ENCODE measurements at regions not wholly inside any gene's neighbourhood (a gene's known extent, or its start where the extent isn't known, plus 50 kb on each side); places are given as distances from the start of the nearest gene placed in this dataset.
"Not testable (repeated sequence)": the region's sequence is repeated elsewhere in the genome, so short reads cannot be mapped to it uniquely, and the experiment has no call there.

- H3K27ac Mint-ChIP-seq; H3K36me3 Mint-ChIP-seq (ENCODE audit: insufficient read depth in 2 of 2); H3K4me1 Mint-ChIP-seq (ENCODE audit: low read depth); ATAC-seq (replicated peaks in 1 of 2); H3K9me3 Mint-ChIP-seq; H3K4me3 Mint-ChIP-seq; DNase-seq: not testable (repeated sequence)
- peaks cover 21% of the 10 kb centered on the region for H3K27me3 Mint-ChIP-seq (ENCODE audit: low read depth)
Observed at GRCh38 chr16:58790816-58791557, 56.9 kb upstream of the GOT2 start.

GRCh38 chr16:58789351-58789750, 55.2 kb upstream of the GOT2 start:
- Mint-ChIP-seq H3K4me3 (no peak overlapping the region), H3K27ac (no peak overlapping the region), H3K36me3 (ENCODE audit: insufficient read depth in 2 of 2) (no peaks in the 10 kb centered on the region), H3K27me3 (ENCODE audit: low read depth) (peaks cover 21% of the 10 kb centered on the region), H3K9me3 (peaks cover 1% of the 10 kb centered on the region in 2 donors), H3K4me1 (ENCODE audit: low read depth) (no peaks in the 10 kb centered on the region)
- DNase-seq (no peak), ATAC-seq (replicated peaks in 1 of 2) (no peak)

Data from activated T-cell treated with anti-CD3 and anti-CD28 coated beads, Interleukin-2, amount 50 U/mL, for 72 hours (primary cell).